H1 (cell line): ENCODE measurements at regions not wholly inside any gene's neighbourhood (a gene's known extent, or its start where the extent isn't known, plus 50 kb on each side); places are given as distances from the start of the nearest gene placed in this dataset.

Experiments used
- ATF3 ChIP-seq: IDR thresholded peaks from 2 replicates; pipeline ENCODE4 v1.6.1; 2011; ENCODE audit warnings: low read depth, mild to moderate bottlenecking, low read length; ENCODE audit not compliant: insufficient read depth
- CREB1 ChIP-seq: IDR thresholded peaks from 2 replicates; pipeline ENCODE4 v1.6.1; 2012; ENCODE audit warnings: inconsistent platforms
- CTCF ChIP-seq, 3 experiments: IDR thresholded peaks; 1 replicate in 2 of 3; 2 replicates in 1 of 3; pipeline versions ENCODE4 v1.5.1 to v1.6.1; 2011; ENCODE audit warnings: low read length in 3 of 3, mild to moderate bottlenecking in 3 of 3, inconsistent platforms in 2 of 3, low read depth in 1 of 3, moderate library complexity in 1 of 3; ENCODE audit not compliant: insufficient read depth in 1 of 3; ENCODE audit errors: control extremely low read depth in 1 of 3
- EP300 ChIP-seq, 2 experiments: IDR thresholded peaks; 1 replicate in 1 of 2; 2 replicates in 1 of 2; pipeline ENCODE4 v1.6.1; 2011 to 2012; ENCODE audit warnings: low read depth in 2 of 2, low read length in 2 of 2, mild to moderate bottlenecking in 2 of 2, borderline replicate concordance in 1 of 2, inconsistent platforms in 1 of 2, moderate library complexity in 1 of 2
- GTF2F1 ChIP-seq: IDR thresholded peaks from 2 replicates; pipeline ENCODE4 v1.6.1; 2012; ENCODE audit warnings: low read depth, low read length, improper control_type of control experiment, borderline replicate concordance
- HDAC2 ChIP-seq, 2 experiments: fragments of 300-600 bp in 1 of 2; sonication (generic) in 1 of 2; IDR thresholded peaks; 2 replicates each; pipeline ENCODE4 v1.6.1; 2011 to 2012; ENCODE audit warnings: low read depth in 2 of 2, low read length in 2 of 2, mild to moderate bottlenecking in 2 of 2, moderate library complexity in 2 of 2, borderline replicate concordance in 1 of 2, inconsistent platforms in 1 of 2
- POLR2A ChIP-seq, 2 experiments: IDR thresholded peaks; 1 replicate in 1 of 2; 2 replicates in 1 of 2; pipeline ENCODE4 v1.6.1; 2011; ENCODE audit warnings: low read depth in 2 of 2, low read length in 2 of 2, mild to moderate bottlenecking in 2 of 2; ENCODE audit errors: control extremely low read depth in 1 of 2
- POLR2AphosphoS5 ChIP-seq: IDR thresholded peaks from 2 replicates; pipeline ENCODE4 v1.6.1; 2011; ENCODE audit warnings: low read depth, low read length
- RFX5 ChIP-seq: IDR thresholded peaks from 2 replicates; pipeline ENCODE4 v1.6.1; 2011; ENCODE audit warnings: low read depth, low read length, improper control_type of control experiment, borderline replicate concordance
- SIN3A ChIP-seq, 2 experiments: IDR thresholded peaks in 1 of 2; conservative IDR thresholded peaks in 1 of 2; 2 replicates each; pipeline ENCODE4 v1.6.1; 2011 to 2012; ENCODE audit warnings: low read length in 2 of 2, improper control_type of control experiment in 1 of 2, low read depth in 1 of 2, mild to moderate bottlenecking in 1 of 2
- SP1 ChIP-seq: IDR thresholded peaks from 2 replicates; pipeline ENCODE4 v1.6.1; 2011; ENCODE audit warnings: low read depth, low read length
- SP2 ChIP-seq: IDR thresholded peaks from 2 replicates; pipeline ENCODE4 v1.6.1; 2012; ENCODE audit warnings: mild to moderate bottlenecking, low read length, inconsistent platforms
- SUZ12 ChIP-seq: fragments of 200-600 bp; sonication (generic); IDR thresholded peaks from 2 replicates; pipeline ENCODE4 v1.6.1; 2012; ENCODE audit warnings: mild to moderate bottlenecking, inconsistent platforms, low read length, moderate library complexity, mixed read lengths
- TEAD4 ChIP-seq: IDR thresholded peaks from 2 replicates; pipeline ENCODE4 v1.6.1; 2012; ENCODE audit warnings: low read depth, low read length, inconsistent platforms, mixed read lengths

GRCh38 chr2:17181051-17181752 lies 337.0 kb downstream of the RAD51AP2 start:
- TF ChIP-seq CTCF (IDR thresholded peaks at IDR 0.05; ENCODE audit: control extremely low read depth in 1 of 3, insufficient read depth in 1 of 3, low read depth in 1 of 3, low read length in 3 of 3) = no peak
- TF ChIP-seq POLR2A (IDR thresholded peaks at IDR 0.05; ENCODE audit: control extremely low read depth in 1 of 2, low read depth in 2 of 2, low read length in 2 of 2) = no peak
- TF ChIP-seq SP2 = no peak
- TF ChIP-seq CREB1 = no peak
- TF ChIP-seq ATF3 = no peak
- no peak for TF ChIP-seq TEAD4
- no peak for TF ChIP-seq RFX5
- no peak for TF ChIP-seq SP1
- no peak for TF ChIP-seq POLR2AphosphoS5
- TF ChIP-seq SIN3A (conservative IDR thresholded peaks at IDR 0.05 in 1 of 2, IDR thresholded peaks at IDR 0.05 in 1 of 2; ENCODE audit: low read depth in 1 of 2, low read length in 2 of 2) = no peak
- TF ChIP-seq EP300 (IDR thresholded peaks at IDR 0.05; ENCODE audit: borderline replicate concordance in 1 of 2, low read depth in 2 of 2, low read length in 2 of 2) = no peak
- no peak for TF ChIP-seq SUZ12
- TF ChIP-seq HDAC2 (IDR thresholded peaks at IDR 0.05; ENCODE audit: borderline replicate concordance in 1 of 2, low read depth in 2 of 2, low read length in 2 of 2) = no peak
- TF ChIP-seq GTF2F1 = no peak
